HK-2 (cell line): ENCODE measurements at regions not wholly inside any gene's neighbourhood (a gene's known extent, or its start where the extent isn't known, plus 50 kb on each side); places are given as distances from the start of the nearest gene placed in this dataset.

Experiments
- DNase-seq: peaks from one replicate; pipeline ENCODE4 v3.0.0-alpha.2; 2018; ENCODE audit not compliant: unreplicated experiment

DNA sequence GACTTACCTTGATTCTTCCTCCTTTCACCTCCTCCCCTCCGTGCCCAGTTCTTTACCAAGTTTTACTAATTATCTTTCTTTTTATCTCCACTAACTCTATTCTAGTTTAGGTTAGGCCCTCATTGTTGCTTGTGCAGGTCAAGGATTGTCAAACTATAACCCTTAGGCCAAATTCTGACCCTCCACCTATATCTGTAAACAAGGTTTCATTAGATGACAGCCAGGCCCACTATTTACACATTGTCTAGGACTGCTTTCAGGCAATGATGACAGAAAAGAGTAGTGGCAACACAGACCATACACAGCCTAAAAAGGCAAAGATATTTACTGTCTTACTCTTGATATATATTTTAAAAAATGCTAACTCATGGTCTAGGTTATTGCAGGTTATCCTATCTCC lies 212.0 kb downstream of the RAD51AP2 start:
- no peak for DNase-seq

DNA sequence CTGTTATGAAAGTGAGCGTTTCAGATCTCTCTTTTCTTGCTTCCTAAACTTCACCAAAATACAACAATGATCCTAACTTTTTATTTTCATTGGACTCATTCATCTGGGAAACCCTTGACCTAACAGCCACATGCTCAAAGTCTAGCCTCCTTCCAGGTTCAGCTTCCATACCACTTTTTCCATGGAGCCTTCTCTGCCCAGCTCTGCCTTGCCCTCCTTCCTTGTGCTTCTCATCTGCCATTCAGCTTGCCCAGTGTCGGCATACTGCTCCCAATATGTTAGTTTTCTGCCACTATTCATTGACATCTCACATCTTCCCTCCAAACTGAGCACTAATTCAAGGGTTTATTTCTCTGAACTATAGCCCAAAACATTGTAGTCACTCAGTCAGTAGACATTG lies 214.7 kb downstream of the RAD51AP2 start:
- no peak for DNase-seq

DNA sequence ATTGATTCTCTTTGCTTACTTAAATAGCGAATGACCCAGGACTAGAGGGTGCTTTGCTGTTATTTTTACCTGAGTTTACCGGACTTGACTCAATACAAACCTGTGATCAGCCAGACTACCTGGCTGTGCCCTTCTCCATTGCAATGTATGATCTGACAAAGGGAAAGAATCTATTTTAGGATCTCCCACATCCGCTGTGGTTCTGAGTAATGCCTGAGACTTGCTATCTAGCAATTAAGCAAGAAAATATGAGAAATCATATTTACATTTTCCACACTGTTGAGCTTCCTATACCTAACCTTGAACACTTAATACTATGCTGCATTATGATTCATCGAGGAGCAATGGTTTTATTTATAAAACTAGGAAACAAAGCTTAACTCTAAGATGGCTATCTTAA lies 215.2 kb downstream of the RAD51AP2 start:
- no peak for DNase-seq

DNA sequence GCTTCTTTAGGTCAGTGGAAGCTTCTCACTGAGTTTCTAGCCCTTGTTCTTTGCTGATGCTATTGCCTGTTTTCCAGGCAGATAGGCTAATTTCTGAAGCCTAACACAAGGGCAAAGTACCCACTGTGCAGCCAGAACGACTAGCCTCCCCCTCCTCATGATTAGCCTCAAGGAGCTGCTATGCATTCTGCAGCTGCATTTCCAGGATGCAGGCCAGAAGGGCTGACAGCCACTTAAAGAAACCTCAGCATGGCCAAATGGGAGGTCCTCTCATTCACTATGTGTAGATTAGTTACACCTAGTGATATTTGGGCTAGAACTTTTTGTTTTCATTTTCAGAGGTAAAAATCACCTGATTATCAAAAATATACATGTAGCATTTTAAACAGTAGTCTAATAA lies 216.0 kb downstream of the RAD51AP2 start:
- no peak for DNase-seq

DNA sequence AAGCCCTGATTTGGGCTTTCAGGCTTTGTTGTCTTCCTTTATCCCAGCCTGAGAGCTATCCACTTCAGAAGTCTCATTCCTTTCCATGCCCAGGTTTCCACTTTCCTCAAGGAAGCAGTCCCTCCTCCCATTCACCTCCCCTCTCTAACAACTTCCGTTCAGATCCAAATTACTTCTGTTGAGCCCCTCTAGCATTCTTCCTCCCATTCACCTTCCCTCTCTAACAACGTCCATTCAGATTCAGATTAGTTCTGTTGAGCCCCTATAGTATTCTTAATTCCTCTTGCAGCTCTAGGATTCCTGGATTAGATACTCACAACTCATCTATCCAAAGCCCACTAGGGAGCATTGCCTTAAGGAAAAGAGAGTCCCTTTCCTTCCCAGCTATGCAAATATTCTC lies 216.8 kb downstream of the RAD51AP2 start:
- DNase-seq: no peak

DNA sequence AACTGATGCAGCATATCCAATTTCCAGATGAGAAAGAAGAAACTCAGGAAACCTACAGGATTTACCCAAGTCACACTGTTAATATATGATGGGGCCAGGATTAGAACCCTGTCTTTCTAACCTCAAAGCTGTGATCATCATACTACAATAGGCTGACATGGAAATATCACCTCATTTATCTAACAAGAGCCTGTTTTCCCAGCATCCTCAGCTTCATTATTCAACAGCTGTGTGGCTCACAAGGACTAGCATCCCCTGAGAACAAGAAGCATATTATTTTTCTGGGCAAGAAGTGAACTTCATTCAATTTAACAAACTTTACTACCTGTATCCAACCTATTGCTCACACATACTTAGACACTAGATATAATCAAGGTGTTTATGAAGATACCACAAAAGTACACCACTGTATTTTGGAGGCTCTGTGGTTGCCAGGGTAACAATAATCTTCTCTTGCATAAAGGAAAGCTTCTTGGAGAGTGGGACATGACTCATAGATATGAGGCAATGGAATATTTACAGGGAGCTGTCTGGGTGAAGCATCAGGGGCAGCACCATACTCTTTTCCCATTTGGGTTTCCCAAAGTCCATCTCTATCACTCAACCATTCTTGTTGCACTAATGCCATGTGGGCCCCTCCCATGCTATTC lies 218.2 kb downstream of the RAD51AP2 start:
- no peak for DNase-seq

DNA sequence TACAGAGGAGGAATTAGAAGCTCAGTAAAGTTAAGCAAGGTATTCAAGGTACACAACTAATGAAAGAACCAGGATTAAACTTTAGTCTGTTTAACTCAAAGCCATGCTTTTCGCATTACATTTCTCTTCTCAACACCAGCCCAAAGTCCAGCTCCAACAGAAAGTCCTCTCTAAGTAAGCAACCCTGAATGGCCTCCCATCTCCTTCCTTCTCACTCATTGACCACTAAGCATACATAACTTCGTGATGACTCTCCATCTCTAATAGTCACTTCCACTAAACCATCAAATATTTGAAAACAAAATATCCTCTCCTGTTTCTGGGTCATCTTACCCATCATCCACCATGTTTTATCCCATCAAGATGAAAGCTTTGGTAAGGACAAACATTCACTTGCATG lies 219.8 kb downstream of the RAD51AP2 start:
- DNase-seq: no peak

DNA sequence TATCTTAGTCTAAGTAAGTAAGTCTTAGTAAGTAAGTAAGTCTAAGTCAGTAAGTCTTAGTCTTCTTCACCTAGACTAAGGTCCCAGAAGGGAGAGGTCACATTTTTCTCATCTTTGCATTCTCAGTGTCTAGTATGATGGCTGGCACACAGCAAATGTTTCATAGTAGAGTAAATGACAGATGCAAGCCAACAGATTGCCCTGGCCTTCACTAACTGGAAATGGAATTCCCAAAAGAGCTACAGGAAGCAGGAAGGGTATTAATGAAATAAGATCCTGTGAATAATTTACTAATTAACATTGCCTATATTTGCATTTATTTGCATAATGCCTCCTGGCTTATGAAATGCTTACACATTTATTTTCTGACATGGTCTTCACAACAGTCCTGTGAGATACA lies 221.6 kb downstream of the RAD51AP2 start:
- no peak for DNase-seq

DNA sequence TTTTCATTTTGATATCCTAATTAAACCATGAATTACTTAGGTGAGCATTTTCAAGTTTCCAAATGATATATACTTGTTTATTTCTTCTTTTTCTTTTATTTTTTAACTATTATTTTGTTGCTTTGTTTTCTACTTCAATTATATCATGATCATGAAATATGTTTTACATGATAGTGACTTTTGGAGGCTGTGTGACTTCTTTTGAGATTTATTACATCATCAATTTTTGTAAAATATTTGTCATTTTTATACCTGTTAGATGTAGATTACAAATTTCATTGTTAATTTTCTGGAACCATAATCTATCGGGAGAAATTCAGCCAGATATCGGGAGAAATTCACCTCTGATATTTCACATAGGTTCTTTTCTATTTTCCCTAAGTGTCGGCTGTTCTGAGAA lies 228.6 kb downstream of the RAD51AP2 start:
- DNase-seq: no peak

DNA sequence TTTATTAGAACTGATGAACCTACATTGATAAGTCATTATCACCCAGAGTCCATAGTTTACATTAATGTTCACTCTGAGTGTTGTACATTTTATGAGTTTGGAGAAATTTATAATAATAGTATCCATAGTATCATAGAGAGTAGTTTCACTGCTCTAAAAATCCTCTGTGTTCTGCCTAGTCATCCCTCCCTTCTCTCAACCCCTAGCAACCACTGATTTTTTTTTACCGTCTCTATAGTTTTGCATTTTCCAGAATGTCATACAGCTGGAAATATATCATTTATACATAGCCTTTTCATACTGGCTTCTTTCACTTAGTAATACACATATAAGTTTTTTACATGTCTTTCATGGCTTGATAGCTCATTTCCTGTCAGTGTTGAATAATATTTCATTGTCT lies 231.1 kb downstream of the RAD51AP2 start:
- DNase-seq: no peak

DNA sequence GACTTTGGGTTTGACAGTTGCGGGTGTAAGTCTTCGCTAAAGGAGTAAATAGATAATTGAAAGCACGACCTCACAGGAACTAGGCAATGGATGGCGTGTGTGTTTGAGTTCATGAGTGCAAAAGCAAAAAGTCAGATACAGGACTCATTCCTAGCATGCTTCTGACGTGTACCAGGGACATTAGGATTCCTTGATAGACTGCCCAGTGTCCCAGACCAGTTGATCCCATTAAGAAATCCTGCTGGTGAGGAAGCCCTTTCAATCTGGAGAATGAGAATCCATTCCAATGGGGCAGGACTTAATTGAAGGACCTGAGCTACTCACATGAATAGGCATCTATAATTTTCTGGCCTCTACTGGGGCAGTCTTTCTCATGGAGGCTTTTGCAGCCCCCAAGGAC lies 235.4 kb downstream of the RAD51AP2 start:
- DNase-seq: no peak

DNA sequence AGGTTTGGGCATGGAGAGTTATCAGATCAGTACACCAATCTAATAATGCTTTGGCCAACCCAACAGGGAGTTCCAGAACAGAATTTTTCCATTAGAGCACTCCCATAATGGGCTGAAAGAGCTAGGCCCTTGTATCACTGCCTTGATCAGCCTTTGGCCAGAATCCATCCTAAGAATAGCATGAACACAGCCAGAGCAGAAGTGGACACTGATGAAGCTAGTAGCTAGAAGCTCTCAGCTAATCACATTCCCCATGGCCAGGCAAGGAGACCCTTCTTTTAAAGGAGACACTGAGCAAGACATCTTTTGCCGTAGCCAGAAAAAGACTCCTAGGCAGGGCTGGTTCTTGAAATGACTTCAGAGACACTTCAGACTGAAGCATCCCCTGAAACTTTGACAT lies 236.0 kb downstream of the RAD51AP2 start:
- no peak for DNase-seq

DNA sequence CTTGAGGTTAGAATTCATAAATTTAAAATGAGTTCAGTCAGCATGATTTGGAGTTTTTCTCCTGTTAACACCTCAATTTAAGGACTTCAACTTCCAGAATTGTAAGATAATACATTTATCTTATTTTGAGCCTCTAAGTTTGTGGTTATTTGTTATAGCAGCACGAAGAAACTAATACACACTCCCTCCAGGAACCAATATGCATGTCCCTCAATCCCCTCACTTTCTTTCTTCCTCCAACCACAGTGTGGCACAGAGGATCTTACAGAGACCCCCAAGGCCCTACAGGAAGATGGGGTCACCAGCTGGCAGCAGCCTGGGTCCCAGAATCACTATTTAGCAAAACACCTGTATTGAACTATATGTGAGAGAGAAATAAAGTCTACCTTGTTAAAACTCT lies 242.0 kb downstream of the RAD51AP2 start:
- DNase-seq: no peak

DNA sequence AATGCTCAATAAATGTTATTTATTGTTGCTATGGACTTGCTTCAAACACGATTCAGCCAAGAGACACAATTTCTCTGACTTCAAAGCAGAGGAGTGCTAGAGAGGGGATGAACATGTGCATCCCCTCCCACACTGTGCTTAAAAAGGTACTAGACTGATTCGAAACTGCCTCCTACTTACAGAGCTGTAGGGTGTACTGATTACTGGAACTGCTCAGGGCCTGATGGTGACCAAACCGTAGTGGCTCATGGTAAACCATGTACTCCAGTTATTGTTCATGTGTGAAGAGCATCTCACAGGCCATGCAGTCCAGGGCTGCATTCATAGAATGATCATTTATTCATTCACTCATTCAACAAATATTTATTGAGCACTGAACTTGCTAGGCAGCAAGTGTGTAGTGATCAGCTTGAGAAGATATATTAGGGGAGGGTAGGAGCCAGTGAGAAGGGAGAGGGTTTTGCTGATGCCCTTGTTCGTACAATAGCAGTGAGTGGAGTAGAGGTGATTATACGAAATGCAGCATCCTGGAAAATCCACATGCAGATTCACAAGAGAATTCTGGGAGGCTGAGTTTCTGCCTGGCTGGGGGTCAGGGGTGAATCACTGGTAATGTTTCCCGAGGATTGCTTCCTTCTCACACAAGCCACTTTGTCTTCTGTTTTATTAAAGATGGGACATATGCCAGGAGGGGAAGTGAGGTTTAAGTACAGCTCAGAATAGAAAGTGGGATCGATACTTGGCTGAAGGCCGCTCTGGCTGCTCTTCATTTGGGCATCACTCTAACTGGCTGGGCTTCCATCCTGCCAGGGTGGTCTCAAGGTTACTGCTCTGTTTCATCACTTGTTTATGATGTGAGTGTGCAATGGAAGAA lies 245.4 kb downstream of the RAD51AP2 start:
- no peak for DNase-seq

DNA sequence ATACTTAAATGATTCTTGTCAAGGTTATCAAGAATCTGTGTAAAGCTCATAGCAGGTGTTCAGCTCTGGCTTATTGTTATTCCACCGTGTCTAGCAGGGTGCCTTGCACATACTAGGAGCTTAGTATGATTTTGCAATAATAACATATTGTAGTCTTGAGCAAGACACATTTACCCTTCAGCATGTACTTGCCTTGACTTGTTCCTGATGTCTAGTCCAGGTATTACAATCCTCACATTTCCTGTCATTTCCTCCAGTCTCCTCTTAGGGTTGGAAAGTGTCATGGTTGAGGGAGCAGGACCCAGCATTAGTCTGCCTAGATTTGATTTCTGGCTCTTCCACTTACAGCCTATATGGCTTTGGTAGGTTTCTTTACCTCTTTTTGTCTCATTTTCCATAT lies 246.1 kb downstream of the RAD51AP2 start:
- DNase-seq: no peak

DNA sequence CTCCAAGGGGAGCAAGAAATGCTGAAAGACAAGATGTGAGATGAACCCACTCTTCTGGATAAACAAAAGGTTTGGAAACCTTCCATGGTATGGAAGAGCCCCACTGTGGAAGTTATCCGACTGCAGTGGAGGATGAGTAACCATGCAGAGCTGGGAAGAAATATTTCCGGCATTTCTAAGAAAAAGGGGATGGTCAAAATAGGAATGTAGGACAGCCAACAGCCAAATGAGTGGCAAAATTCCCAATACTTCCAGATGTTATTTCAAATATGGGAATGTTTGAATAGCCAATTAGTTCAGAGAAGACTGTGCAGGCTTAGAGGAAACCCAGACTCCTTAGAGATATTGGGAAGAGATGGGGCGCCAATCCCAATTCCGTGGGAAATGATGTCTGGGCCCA lies 246.8 kb downstream of the RAD51AP2 start:
- DNase-seq: no peak

DNA sequence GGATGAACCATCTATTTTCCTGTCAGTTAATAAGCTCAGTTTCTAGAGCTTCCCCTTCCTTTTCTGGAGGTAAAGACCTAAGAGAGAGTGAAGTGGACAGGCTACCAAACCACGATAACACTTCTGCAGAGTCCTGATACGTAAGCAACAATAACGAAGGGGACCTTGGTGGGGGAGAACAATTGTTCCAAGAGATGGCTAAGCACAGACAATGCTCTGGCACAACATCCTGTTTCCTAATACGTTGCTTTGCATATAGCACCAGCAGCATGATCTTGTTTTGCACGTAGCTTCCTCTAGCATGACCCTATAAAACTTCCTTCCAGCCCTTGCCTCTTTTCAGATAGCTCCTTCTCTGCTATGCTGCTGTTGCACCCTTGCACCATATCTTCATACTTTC lies 247.3 kb downstream of the RAD51AP2 start:
- DNase-seq: no peak

DNA sequence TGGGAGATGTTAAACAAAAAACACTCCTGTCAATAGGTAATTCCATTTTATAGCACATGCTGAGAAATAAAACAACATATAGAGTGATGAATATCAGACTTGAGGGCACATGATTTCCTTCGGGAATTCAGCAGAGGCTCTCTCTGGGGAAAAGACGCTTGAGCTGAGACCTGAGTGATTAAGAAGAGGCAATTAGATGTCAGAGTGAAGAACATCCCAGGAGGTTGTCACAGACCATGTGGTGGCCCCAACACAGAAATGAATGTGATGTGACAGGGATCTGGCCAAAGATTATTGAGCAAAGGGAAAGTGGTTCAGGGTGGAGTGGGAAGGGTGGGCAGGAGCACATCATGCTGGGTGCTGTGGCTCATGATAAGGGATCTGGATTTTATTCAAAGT lies 254.7 kb downstream of the RAD51AP2 start:
- no peak for DNase-seq

DNA sequence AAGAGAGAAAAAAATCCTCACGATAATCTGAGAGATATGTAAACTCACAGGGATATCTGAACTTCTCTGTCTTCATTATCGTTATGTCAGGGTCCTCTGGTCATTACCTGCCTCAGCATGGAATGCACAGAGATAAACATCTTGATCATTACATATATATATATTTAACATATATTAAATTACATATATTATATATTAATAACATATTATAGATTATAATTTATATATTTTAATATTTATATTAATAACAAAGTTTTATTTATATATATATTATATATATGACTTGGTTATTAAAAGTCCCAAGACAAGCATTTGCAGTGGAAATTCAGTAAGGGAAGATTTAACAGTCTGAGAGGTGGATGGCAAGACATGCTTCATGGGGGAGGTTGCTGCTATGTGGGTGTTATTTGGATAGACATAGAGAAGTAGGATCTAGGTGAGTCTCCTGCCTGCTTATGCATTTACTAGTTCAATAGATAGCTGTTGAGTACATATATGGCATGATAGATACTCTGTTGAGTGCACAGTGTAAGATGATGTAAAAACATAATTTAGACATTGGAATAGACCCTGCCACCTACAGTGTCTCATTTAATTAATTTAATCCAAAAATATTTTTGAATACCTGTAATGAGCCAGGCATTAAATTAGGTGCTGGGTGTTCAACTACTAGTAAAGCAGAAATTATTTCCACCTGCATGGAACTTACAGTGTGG lies 255.2 kb downstream of the RAD51AP2 start:
- no peak for DNase-seq

DNA sequence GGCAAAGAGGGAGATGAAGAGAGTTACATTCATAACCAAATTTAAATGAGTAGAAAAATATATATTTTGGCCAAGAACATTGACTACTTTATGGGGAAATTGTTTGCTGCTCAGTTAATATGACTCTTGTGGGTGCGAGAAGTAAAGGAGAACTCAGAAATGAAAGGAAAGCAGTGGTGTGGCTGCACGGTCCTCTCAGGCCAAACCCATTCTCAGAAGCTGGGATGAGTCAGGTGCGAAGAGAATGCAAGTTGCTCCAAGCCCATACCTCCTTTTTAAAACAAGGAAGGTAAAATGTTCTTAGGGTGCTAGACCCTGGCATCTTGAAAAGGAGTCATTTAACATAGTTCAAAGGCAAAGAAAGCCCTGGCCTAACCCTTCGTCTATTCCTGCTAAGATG lies 258.6 kb downstream of the RAD51AP2 start:
- DNase-seq: no peak

DNA sequence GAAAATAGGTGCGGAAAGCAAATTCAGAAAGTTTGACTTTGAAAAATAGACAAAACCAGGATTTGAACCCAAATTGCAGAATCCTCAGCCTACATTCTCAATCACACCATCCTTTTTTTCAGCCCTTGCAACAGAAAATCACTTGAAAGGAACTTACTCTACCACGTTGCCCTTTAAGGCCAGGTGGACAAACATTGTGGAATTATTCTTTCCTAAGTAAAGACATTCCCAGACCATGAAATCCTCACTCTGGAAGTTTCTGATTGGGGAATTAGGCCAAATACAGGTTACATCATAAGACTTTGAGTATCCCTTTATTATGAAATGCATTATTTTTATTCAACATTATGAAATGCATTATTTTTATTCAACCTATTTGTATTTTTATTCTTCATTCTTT lies 259.4 kb downstream of the RAD51AP2 start:
- DNase-seq: no peak

DNA sequence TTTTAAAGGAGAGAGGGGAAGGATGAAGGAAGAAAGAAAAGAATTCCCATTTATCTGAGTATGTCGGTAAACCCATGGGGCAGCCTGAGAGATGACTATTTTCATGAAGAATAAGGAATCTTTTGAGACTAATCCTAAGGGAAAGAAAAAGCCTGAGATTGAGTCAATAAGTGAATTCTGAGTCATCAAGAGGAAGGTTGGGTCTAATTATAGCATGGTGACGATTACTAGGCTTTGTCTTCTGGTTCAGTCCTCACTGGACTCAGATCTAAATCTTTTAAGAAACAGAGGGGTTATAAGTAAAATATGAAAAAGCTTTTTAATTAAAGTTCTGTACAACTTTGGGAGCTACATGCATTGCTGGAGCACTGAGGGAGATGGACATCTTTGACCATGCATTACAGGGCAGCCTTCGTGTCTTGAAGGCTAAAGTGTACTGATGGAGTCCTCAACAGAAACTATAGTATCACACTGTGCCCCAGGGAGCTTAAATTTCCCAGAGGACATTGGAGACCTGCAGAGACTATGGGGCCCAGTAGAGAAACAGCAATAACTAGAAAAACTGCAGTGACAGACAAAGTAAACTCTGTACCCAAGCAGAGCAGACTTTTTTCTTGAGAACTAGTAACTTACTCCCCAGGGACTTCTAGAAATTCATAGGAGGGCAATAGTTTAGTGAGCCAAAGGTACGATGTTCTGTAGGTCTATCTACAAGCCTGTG lies 260.9 kb downstream of the RAD51AP2 start:
- no peak for DNase-seq
